ENCODE measurements at regions not wholly inside any gene's neighbourhood (a gene's known extent, or its start where the extent isn't known, plus 50 kb on each side); places are given as distances from the start of the nearest gene placed in this dataset.

- TF ChIP-seq REST (IDR thresholded peaks at IDR 0.05; ENCODE audit: insufficient read depth in 1 of 2, low read depth in 2 of 2, low read length in 2 of 2) (no peak), TAF1 (IDR thresholded peaks at IDR 0.05; ENCODE audit: borderline replicate concordance, insufficient read depth, low read length) (no peak), POLR2AphosphoS5 (IDR thresholded peaks at IDR 0.05; ENCODE audit: low read depth, low read length) (no peak), SIN3A (IDR thresholded peaks at IDR 0.05; ENCODE audit: borderline replicate concordance, insufficient read depth, low read length) (no peak)
Measured at GRCh38 chr2:8214036-8214615, 467.7 kb upstream of the ID2 start.
